ENCODE measurements at regions not wholly inside any gene's neighbourhood (a gene's known extent, or its start where the extent isn't known, plus 50 kb on each side); places are given as distances from the start of the nearest gene placed in this dataset.

GRCh38 chr6:169075211-169075914 is 178.3 kb downstream of the THBS2 start:
- WGBS (ENCODE audit: low lambda C conversion rate): 67% methylated on average over 19 of the region's 19 CpGs

GRCh38 chr6:169074526-169074925 is 179.1 kb downstream of the THBS2 start:
- 50% methylated on average over 4 of the region's 4 CpGs for WGBS (ENCODE audit: low lambda C conversion rate)
- H3F3A ChIP-seq (replicated peaks; ENCODE audit: insufficient read depth): peaks cover 11% of the 10 kb centered on the region
- DNase-seq: no peak
- H3K9me2 ChIP-seq: no peaks in the 10 kb centered on the region
- peaks cover 0 to 5% of the 10 kb centered on the region in 2 experiments; a peak in 2 of 4 replicates for H3K4me1 ChIP-seq (ENCODE audit: control insufficient read depth in 1 of 2, insufficient read depth in 2 of 2, low read depth in 1 of 2, low read length in 1 of 2)
- H3K27me3 ChIP-seq (ENCODE audit: insufficient read depth): no peaks in the 10 kb centered on the region
- no peaks in the 10 kb centered on the region for H3K9me3 ChIP-seq
- H3K36me3 ChIP-seq (replicated peaks in 1 of 2; ENCODE audit: control insufficient read depth in 1 of 2, insufficient read depth in 2 of 2, low read length in 1 of 2): no peaks in the 10 kb centered on the region
- H2AFZ ChIP-seq (ENCODE audit: low read depth): no peak overlapping the region
- H3K4me3 ChIP-seq (ENCODE audit: low read depth in 2 of 2, low read length in 1 of 2): no peak overlapping the region
- no peak overlapping the region for H3K4me2 ChIP-seq
- no peaks in the 10 kb centered on the region for H4K20me1 ChIP-seq (ENCODE audit: insufficient read depth)
- no peaks in the 10 kb centered on the region for H3K79me2 ChIP-seq (ENCODE audit: insufficient read depth)
- H3K9ac ChIP-seq: no peak overlapping the region
- TF ChIP-seq FOXM1 (IDR thresholded peaks at IDR 0.05; ENCODE audit: low read depth) (no peak), RAD21 (IDR thresholded peaks at IDR 0.05; ENCODE audit: low read length) (no peak), NFIC (IDR thresholded peaks at IDR 0.05; ENCODE audit: borderline replicate concordance) (no peak), SMC3 (IDR thresholded peaks at IDR 0.05; ENCODE audit: low read depth, low read length) (no peak), MAX (IDR thresholded peaks at IDR 0.05; ENCODE audit: low read depth) (no peak), USF2 (IDR thresholded peaks at IDR 0.05; ENCODE audit: borderline replicate concordance, low read depth, low read length) (no peak), RXRA (IDR thresholded peaks at IDR 0.05; ENCODE audit: borderline replicate concordance, low read depth) (no peak), TEAD4 (IDR thresholded peaks at IDR 0.05; ENCODE audit: borderline replicate concordance, insufficient read depth) (no peak), NRF1 (IDR thresholded peaks at IDR 0.05; ENCODE audit: low read depth, low read length) (no peak), YY1 (IDR thresholded peaks at IDR 0.05; ENCODE audit: low read depth) (no peak), TCF12 (IDR thresholded peaks at IDR 0.05) (no peak), IRF3 (IDR thresholded peaks at IDR 0.05; ENCODE audit: low read depth, low read length) (no peak), JUND (IDR thresholded peaks at IDR 0.05) (no peak), FOXJ3 (CRISPR knock-in tag; IDR thresholded peaks at IDR 0.05) (no peak), ELF1 (IDR thresholded peaks at IDR 0.05) (no peak), RFX5 (IDR thresholded peaks at IDR 0.05; ENCODE audit: low read length) (no peak), PBX3 (IDR thresholded peaks at IDR 0.05) (no peak)
- ChIA-PET CTCF (no interaction called here), POLR2A (no interaction called here)
- H3K27ac ChIP-seq (ENCODE audit: low read depth in 2 of 2, low read length in 1 of 2): no peak overlapping the region

More at GRCh38 chr6:169075211-169075914, 178.3 kb downstream of the THBS2 start:
- H4K20me1 ChIP-seq (ENCODE audit: insufficient read depth): no peaks in the 10 kb centered on the region
- H3K4me1 ChIP-seq (ENCODE audit: control insufficient read depth in 1 of 2, insufficient read depth in 2 of 2, low read depth in 1 of 2, low read length in 1 of 2): no peaks in the 10 kb centered on the region; a peak in 1 of 4 replicates
- H3K27ac ChIP-seq (ENCODE audit: low read depth in 2 of 2, low read length in 1 of 2): no peak overlapping the region
- no peak for TF ChIP-seq TCF12 (IDR thresholded peaks at IDR 0.05)
- no peak for TF ChIP-seq MAX (IDR thresholded peaks at IDR 0.05; ENCODE audit: low read depth)
- no peak for TF ChIP-seq RXRA (IDR thresholded peaks at IDR 0.05; ENCODE audit: borderline replicate concordance, low read depth)
- TF ChIP-seq IRF3 (IDR thresholded peaks at IDR 0.05; ENCODE audit: low read depth, low read length): no peak
- TF ChIP-seq PBX3 (IDR thresholded peaks at IDR 0.05): no peak
- POLR2A ChIA-PET: no interaction called here
- no peak overlapping the region for H3K4me3 ChIP-seq (ENCODE audit: low read depth in 2 of 2, low read length in 1 of 2)
- H3K36me3 ChIP-seq (replicated peaks in 1 of 2; ENCODE audit: control insufficient read depth in 1 of 2, insufficient read depth in 2 of 2, low read length in 1 of 2): no peaks in the 10 kb centered on the region
- no peaks in the 10 kb centered on the region for H3K27me3 ChIP-seq (ENCODE audit: insufficient read depth)
- H3F3A ChIP-seq (replicated peaks; ENCODE audit: insufficient read depth): peaks cover 8% of the 10 kb centered on the region
- CTCF ChIA-PET: no interaction called here
- H2AFZ ChIP-seq (ENCODE audit: low read depth): no peak overlapping the region
- no peaks in the 10 kb centered on the region for H3K79me2 ChIP-seq (ENCODE audit: insufficient read depth)
- H3K9ac ChIP-seq: no peak overlapping the region
- H3K9me3 ChIP-seq: no peaks in the 10 kb centered on the region
- no peaks in the 10 kb centered on the region for H3K9me2 ChIP-seq
- H3K4me2 ChIP-seq: no peak overlapping the region
- no peak for DNase-seq
